B cell (primary cell): ENCODE measurements at regions not wholly inside any gene's neighbourhood (a gene's known extent, or its start where the extent isn't known, plus 50 kb on each side); places are given as distances from the start of the nearest gene placed in this dataset.

Experiments used
- EZH2 ChIP-seq: IDR thresholded peaks from 2 replicates; pipeline ENCODE4 v1.6.1; 2012; ENCODE audit warnings: borderline replicate concordance, low read depth, mild to moderate bottlenecking, moderate library complexity, low read length; ENCODE audit not compliant: insufficient read depth, poor library complexity, severe bottlenecking
- TF ChIP-seq, protein P1 (sequence below): fragments of 200-600 bp; IDR thresholded peaks from one replicate; pipeline ENCODE4 v1.8.0; 2022; ENCODE audit warnings: antibody characterized with exemption, mild to moderate bottlenecking

DNA sequence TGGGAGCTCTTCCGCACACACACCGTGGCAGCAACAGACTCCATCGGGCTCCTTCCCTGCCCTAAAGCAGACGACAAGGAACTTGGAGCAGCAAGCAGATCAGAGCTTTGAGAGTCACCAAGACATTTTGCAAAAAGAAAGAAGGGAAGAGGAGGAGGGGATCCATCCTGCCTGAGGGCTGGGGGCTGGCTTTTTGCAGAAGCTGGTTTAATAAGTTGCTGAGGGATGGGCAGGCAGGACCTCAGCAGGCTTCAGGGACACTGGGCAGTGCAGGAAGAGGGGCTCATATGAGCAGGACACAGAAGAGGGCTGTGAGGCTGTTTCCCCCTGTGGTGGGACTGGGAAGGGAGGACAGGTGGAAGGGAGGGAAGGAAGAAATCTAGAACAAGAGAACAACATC is 133.4 kb upstream of the GSC start:
- TF ChIP-seq, protein P1, sequence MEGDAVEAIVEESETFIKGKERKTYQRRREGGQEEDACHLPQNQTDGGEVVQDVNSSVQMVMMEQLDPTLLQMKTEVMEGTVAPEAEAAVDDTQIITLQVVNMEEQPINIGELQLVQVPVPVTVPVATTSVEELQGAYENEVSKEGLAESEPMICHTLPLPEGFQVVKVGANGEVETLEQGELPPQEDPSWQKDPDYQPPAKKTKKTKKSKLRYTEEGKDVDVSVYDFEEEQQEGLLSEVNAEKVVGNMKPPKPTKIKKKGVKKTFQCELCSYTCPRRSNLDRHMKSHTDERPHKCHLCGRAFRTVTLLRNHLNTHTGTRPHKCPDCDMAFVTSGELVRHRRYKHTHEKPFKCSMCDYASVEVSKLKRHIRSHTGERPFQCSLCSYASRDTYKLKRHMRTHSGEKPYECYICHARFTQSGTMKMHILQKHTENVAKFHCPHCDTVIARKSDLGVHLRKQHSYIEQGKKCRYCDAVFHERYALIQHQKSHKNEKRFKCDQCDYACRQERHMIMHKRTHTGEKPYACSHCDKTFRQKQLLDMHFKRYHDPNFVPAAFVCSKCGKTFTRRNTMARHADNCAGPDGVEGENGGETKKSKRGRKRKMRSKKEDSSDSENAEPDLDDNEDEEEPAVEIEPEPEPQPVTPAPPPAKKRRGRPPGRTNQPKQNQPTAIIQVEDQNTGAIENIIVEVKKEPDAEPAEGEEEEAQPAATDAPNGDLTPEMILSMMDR, result no peak
- TF ChIP-seq EZH2, result no peak
